IMR-90 (cell line): ENCODE measurements at regions not wholly inside any gene's neighbourhood (a gene's known extent, or its start where the extent isn't known, plus 50 kb on each side); places are given as distances from the start of the nearest gene placed in this dataset.

Source experiments
- BHLHE40 ChIP-seq: fragments of 150-350 bp; IDR thresholded peaks from 2 replicates; pipeline ENCODE4 v1.6.1; 2016; ENCODE audit warnings: mild to moderate bottlenecking, low read depth, low read length
- CEBPB ChIP-seq: IDR thresholded peaks from 2 replicates; pipeline ENCODE4 v1.6.1; 2012; ENCODE audit warnings: low read depth, low read length, improper control_type of control experiment
- CHD1 ChIP-seq: IDR thresholded peaks from 2 replicates; pipeline ENCODE4 v1.6.1; 2012; ENCODE audit warnings: low read depth, low read length, improper control_type of control experiment
- FOS ChIP-seq: fragments of 150-350 bp; IDR thresholded peaks from 2 replicates; pipeline ENCODE4 v1.6.1; 2016; ENCODE audit warnings: low read depth, low read length
- MAFK ChIP-seq: IDR thresholded peaks from 2 replicates; pipeline ENCODE4 v1.6.1; 2012; ENCODE audit warnings: low read depth, low read length, improper control_type of control experiment
- MAZ ChIP-seq: IDR thresholded peaks from 2 replicates; pipeline ENCODE4 v1.6.1; 2012; ENCODE audit warnings: low read depth, mild to moderate bottlenecking, low read length, improper control_type of control experiment, moderate library complexity, borderline replicate concordance
- MXI1 ChIP-seq: IDR thresholded peaks from 2 replicates; pipeline ENCODE4 v1.6.1; 2012; ENCODE audit warnings: low read depth, mild to moderate bottlenecking, low read length, moderate library complexity, borderline replicate concordance
- POLR2A ChIP-seq: IDR thresholded peaks from 2 replicates; pipeline ENCODE4 v1.6.1; 2012; ENCODE audit warnings: mild to moderate bottlenecking, low read depth, low read length
- RAD21 ChIP-seq: IDR thresholded peaks from 2 replicates; pipeline ENCODE4 v1.6.1; 2012; ENCODE audit warnings: low read length, improper control_type of control experiment
- RCOR1 ChIP-seq: IDR thresholded peaks from 2 replicates; pipeline ENCODE4 v1.6.1; 2012; ENCODE audit warnings: mild to moderate bottlenecking, low read length, improper control_type of control experiment; ENCODE audit not compliant: insufficient replicate concordance
- RFX5 ChIP-seq: IDR thresholded peaks from 2 replicates; pipeline ENCODE4 v1.8.0; 2012; ENCODE audit warnings: low read depth, mild to moderate bottlenecking, low read length, moderate library complexity
- SMC3 ChIP-seq: fragments of 150-350 bp; IDR thresholded peaks from 2 replicates; pipeline ENCODE4 v1.6.1; 2016; ENCODE audit warnings: low read depth, mild to moderate bottlenecking, antibody characterized with exemption, low read length, moderate library complexity
- TF ChIP-seq, protein P1 (sequence below): conservative IDR thresholded peaks from 2 replicates; pipeline ENCODE4 v1.5.1; 2012; ENCODE audit warnings: mild to moderate bottlenecking, low read depth, low read length, improper control_type of control experiment
- TF ChIP-seq, protein P2 (sequence below): fragments of 150-350 bp; IDR thresholded peaks from 2 replicates; pipeline ENCODE4 v1.6.1; 2017; ENCODE audit warnings: mild to moderate bottlenecking, antibody characterized with exemption, low read length, low read depth

DNA sequence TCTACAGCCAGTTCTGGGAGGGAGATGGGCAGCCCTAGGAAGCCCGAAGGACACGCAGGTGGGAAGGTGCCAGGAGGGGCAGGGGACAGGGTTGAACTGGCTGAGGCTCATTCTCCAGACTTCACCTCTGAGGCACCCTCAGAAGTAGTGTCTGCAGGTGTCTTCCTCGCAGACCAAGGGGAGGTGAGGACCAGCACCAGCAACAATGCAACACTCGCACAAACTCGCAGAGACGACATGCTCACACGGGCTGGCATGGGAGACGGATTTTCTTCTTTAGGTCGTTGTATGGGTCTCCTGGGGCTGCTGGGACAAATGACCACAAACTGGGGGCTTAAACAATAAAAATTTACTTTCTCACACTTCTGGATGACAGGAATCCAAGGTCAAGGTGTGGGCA, 132.2 kb upstream of the FOXF1 start:
- TF ChIP-seq RFX5, result no peak
- no peak for TF ChIP-seq POLR2A
- TF ChIP-seq, protein P1, sequence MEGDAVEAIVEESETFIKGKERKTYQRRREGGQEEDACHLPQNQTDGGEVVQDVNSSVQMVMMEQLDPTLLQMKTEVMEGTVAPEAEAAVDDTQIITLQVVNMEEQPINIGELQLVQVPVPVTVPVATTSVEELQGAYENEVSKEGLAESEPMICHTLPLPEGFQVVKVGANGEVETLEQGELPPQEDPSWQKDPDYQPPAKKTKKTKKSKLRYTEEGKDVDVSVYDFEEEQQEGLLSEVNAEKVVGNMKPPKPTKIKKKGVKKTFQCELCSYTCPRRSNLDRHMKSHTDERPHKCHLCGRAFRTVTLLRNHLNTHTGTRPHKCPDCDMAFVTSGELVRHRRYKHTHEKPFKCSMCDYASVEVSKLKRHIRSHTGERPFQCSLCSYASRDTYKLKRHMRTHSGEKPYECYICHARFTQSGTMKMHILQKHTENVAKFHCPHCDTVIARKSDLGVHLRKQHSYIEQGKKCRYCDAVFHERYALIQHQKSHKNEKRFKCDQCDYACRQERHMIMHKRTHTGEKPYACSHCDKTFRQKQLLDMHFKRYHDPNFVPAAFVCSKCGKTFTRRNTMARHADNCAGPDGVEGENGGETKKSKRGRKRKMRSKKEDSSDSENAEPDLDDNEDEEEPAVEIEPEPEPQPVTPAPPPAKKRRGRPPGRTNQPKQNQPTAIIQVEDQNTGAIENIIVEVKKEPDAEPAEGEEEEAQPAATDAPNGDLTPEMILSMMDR, result no peak
- no peak for TF ChIP-seq BHLHE40
- TF ChIP-seq RAD21, result no peak
- no peak for TF ChIP-seq RCOR1
- TF ChIP-seq SMC3, result no peak
- TF ChIP-seq, protein P2, sequence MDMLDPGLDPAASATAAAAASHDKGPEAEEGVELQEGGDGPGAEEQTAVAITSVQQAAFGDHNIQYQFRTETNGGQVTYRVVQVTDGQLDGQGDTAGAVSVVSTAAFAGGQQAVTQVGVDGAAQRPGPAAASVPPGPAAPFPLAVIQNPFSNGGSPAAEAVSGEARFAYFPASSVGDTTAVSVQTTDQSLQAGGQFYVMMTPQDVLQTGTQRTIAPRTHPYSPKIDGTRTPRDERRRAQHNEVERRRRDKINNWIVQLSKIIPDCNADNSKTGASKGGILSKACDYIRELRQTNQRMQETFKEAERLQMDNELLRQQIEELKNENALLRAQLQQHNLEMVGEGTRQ, result no peak
- no peak for TF ChIP-seq MXI1
- TF ChIP-seq MAZ, result no peak
- TF ChIP-seq MAFK, result no peak
- TF ChIP-seq CEBPB, result no peak
- no peak for TF ChIP-seq FOS
- TF ChIP-seq CHD1, result no peak
